ENCODE measurements at regions not wholly inside any gene's neighbourhood (a gene's known extent, or its start where the extent isn't known, plus 50 kb on each side); places are given as distances from the start of the nearest gene placed in this dataset.

- Histone ChIP-seq H3K36me3 (no peaks in the 10 kb centered on the region), H3K27me3 (no peaks in the 10 kb centered on the region), H3K9me3 (no peaks in the 10 kb centered on the region), H3K4me3 (ENCODE audit: low read depth, low read length) (no peak overlapping the region), H3K4me1 (peaks cover 9% of the 10 kb centered on the region)
- TF ChIP-seq CTCF (IDR thresholded peaks at IDR 0.05; ENCODE audit: low read depth, low read length): no peak
- DNase-seq: no peak
Observed at GRCh38 chr2:2853346-2853745, 522.3 kb upstream of the MYT1L start.

- H3K27me3 ChIP-seq: no peaks in the 10 kb centered on the region
- no peaks in the 10 kb centered on the region for H3K36me3 ChIP-seq
- no peak for DNase-seq
- no peak overlapping the region for H3K4me3 ChIP-seq (ENCODE audit: low read depth, low read length)
- no peak for TF ChIP-seq CTCF (IDR thresholded peaks at IDR 0.05; ENCODE audit: low read depth, low read length)
- peaks cover 17% of the 10 kb centered on the region for H3K4me1 ChIP-seq
- H3K9me3 ChIP-seq: no peaks in the 10 kb centered on the region
Observed at GRCh38 chr2:2851806-2852777, 521.0 kb upstream of the MYT1L start.

- H3K27me3 ChIP-seq: no peaks in the 10 kb centered on the region
- no peak for TF ChIP-seq CTCF (IDR thresholded peaks at IDR 0.05; ENCODE audit: low read depth, low read length)
- H3K9me3 ChIP-seq: no peaks in the 10 kb centered on the region
- H3K4me1 ChIP-seq: peaks cover 25% of the 10 kb centered on the region
- DNase-seq: no peak
- no peaks in the 10 kb centered on the region for H3K36me3 ChIP-seq
- no peak overlapping the region for H3K4me3 ChIP-seq (ENCODE audit: low read depth, low read length)
Observed at GRCh38 chr2:2851316-2851715, 520.2 kb upstream of the MYT1L start.

- Histone ChIP-seq H3K4me1 (peaks cover 29% of the 10 kb centered on the region), H3K27me3 (no peaks in the 10 kb centered on the region), H3K9me3 (no peaks in the 10 kb centered on the region), H3K36me3 (no peaks in the 10 kb centered on the region), H3K4me3 (ENCODE audit: low read depth, low read length) (no peak overlapping the region)
- DNase-seq: no peak
- TF ChIP-seq CTCF (IDR thresholded peaks at IDR 0.05; ENCODE audit: low read depth, low read length): no peak
Observed at GRCh38 chr2:2850859-2851258, 519.8 kb upstream of the MYT1L start.

GRCh38 chr2:2850218-2850755 is 519.2 kb upstream of the MYT1L start:
- TF ChIP-seq CTCF (IDR thresholded peaks at IDR 0.05; ENCODE audit: low read depth, low read length): no peak
- H3K4me1 ChIP-seq: peaks cover 30% of the 10 kb centered on the region
- H3K36me3 ChIP-seq: no peaks in the 10 kb centered on the region
- H3K9me3 ChIP-seq: no peaks in the 10 kb centered on the region
- no peak for DNase-seq
- H3K27me3 ChIP-seq: no peaks in the 10 kb centered on the region
- H3K4me3 ChIP-seq (ENCODE audit: low read depth, low read length): no peak overlapping the region

Measured in BE2C (cell line).